Activated naive CD4-positive, alpha-beta T cell treated with anti-CD3 and anti-CD28 coated beads, Interleukin-2, amount 50 U/mL, for 72 hours (primary cell): ENCODE measurements at regions not wholly inside any gene's neighbourhood (a gene's known extent, or its start where the extent isn't known, plus 50 kb on each side); places are given as distances from the start of the nearest gene placed in this dataset.

Experiments
- ATAC-seq, 2 donors: fragments of 150-1000 bp; cut with Tn5 transposase; 2 replicates each; pipeline ENCODE4 v1.10.0; 2021; ENCODE audit warnings: mild to moderate bottlenecking in 2 of 2, moderate library complexity in 2 of 2
- DNase-seq, 2 donors: peaks; one replicate each; pipeline ENCODE4 v3.0.0; 2021 to 2022; ENCODE audit warnings: low spot score in 2 of 2
- H3K27ac Mint-ChIP-seq, 2 donors: one replicate each; pipeline ENCODE4 v1.8.0; 2022; ENCODE audit warnings: mild to moderate bottlenecking in 2 of 2, mixed read lengths in 2 of 2
- H3K36me3 Mint-ChIP-seq, 2 donors: one replicate each; pipeline ENCODE4 v1.8.0; 2022; ENCODE audit warnings: mixed read lengths in 2 of 2
- H3K9me3 Mint-ChIP-seq, 2 donors: one replicate each; pipeline ENCODE4 v1.8.0; 2022; ENCODE audit warnings: mixed read lengths in 2 of 2

DNA sequence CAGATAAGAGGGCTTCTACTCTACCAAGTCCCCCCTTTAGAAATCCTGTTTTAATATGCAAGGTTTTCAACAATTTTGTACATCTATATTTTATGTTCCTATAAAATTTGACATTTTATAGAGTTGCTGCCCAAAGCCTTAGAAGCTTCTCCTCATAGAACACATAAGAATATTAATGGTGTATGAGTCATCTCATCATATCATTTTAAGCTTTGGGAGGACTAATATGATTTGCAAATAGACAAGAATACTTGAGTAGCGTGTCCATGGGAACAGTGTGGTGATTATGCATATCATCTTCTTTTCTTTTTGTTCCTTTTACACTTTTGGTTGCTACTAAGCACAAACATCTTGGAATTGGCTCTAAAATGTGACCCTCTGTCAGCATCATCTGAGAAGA is 56.7 kb upstream of the HUWE1 start:
- Mint-ChIP-seq H3K27ac (no peak overlapping the region), H3K36me3 (peaks cover 0 to 10% of the 10 kb centered on the region in 2 donors), H3K9me3 (peaks cover 0 to 7% of the 10 kb centered on the region in 2 donors)
- ATAC-seq (no peak), DNase-seq (no peak)

DNA sequence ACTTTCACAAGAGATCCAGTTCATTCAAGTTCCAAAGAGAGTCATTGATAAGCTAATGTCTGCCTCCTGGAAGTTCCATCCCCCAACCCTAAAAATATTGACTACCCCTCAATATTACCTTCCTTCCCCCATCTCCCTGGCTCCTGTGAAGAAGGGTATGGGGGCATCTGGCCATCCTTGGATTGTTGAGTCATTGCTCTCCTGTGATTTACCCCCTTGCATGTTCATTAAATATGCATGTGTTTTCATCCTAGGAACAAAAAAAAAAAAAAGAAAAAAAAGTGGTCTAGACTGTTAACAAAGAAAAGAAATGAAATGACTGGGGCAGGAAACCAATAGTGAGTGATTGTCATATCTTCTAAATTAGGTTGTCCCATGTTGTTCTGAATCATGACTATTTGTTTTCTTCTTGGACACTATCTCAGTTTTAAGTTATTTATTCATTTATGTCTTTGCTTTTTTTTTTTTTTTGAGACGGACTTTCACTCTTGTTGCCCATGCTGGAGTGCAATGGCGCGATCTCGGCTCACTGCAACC is 51.9 kb upstream of the HUWE1 start:
- peak; percentile 69 to 78 for ATAC-seq

More for the DNA sequence above, 51.9 kb upstream of the HUWE1 start:
- Mint-ChIP-seq H3K27ac (peak overlapping the region in 1 of 2 donors; percentile 92), H3K9me3 (peaks cover 14 to 20% of the 10 kb centered on the region in 2 donors), H3K36me3 (peaks cover 22 to 36% of the 10 kb centered on the region in 2 donors)
- DNase-seq: no peak
